Esophagus mucosa (tissue), 1 donor: ENCODE measurements at regions not wholly inside any gene's neighbourhood (a gene's known extent, or its start where the extent isn't known, plus 50 kb on each side); places are given as distances from the start of the nearest gene placed in this dataset.

Source experiments
- ATAC-seq: fragments of 200-7000 bp; cut with Tn5 transposase; one replicate; pipeline ENCODE4 v1.9.1; 2020
- donor health status: DM: yes; HTN: yes; CAD: no.

GRCh38 chr5:93055561-93055960 lies 525.5 kb downstream of the NR2F1-AS1 start:
- ATAC-seq, result no peak

DNA sequence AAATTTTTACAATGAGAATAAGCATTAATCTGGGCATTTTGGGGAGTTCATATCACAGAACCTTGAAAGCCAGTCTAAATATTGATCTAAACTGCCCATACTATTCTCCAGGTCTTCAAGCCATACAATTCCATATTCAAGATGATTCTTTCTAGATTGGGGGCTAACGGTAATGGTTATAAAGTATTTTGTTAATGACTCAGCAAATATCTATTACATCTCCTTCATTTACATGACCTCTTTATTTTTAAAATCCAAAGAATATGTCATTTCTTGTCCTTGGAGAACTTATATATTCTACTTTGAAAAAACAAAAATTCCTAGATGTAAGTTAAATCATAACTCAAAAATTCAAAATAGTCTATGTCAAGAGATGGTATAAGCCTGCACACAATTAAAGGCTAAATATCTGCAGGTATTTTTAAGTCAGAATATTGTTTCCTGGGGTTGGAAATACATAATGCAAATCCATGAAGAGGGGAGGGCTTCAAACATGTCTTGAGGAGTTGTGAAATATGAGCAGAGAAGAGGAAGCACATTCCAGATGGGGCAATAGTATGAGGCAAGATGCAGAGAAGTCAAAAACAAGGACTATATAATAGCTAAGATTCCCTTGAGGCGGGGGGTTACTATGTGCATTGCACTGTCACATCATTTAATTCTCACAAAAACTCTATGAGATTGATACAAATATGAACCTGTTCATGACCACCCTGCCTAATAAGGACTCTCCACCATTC lies 526.4 kb downstream of the NR2F1-AS1 start:
- no peak for ATAC-seq

GRCh38 chr5:93053825-93054224 lies 527.2 kb downstream of the NR2F1-AS1 start:
- no peak for ATAC-seq

DNA sequence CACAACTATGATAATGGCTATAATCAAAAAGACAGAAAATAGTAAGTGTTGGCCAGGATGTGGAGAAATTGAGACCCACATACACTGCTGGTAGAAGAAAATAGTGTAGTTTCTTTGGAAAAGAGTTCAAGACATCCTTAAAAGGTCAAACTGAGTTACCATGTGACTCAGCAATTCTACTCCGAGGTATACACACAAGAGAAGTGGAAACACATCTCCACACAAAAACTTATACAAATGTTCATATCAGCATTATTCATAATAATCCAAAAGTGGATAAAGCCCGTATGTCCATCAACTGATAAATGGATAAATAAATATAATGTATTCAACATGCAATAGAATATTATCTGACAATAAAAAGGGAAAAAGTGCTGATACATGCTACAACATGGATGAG lies 532.2 kb downstream of the NR2F1-AS1 start:
- ATAC-seq, result no peak

DNA sequence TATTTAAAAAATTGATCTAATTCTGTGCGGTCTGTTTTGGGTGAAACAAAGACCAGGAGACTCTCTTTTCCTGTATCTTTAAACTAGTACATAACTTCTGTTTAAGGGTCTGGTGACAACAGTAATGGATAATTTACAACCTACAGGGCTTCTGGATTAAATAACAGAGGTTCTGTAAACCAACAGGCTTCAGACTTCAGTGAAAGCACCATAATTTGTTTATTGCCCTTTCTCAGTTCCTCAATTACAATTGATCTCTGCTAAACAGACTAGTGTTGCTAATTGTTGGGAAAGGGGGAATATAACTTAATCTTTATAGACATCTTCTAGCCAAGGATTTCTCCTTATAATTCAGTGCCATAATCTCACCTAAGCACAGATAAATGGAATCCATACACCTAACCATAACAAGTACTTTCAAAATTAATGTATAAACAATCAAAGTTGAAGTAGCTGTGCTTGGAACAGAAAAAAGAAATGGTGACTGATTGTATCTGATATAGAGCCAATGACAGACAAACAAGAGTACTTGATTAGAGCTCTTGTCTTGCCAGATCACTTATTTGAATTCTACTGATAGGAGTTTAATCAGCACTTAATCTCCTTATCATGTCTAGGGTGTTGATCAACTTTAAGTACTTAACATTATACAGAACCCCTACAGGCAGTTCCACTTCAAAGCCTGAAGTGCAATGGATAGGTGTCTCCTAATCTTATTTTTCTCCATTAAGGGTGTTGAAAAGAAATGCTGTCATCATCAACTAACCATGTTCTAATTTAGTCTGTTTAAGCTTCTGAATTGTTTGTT lies 536.0 kb downstream of the NR2F1-AS1 start:
- no peak for ATAC-seq

DNA sequence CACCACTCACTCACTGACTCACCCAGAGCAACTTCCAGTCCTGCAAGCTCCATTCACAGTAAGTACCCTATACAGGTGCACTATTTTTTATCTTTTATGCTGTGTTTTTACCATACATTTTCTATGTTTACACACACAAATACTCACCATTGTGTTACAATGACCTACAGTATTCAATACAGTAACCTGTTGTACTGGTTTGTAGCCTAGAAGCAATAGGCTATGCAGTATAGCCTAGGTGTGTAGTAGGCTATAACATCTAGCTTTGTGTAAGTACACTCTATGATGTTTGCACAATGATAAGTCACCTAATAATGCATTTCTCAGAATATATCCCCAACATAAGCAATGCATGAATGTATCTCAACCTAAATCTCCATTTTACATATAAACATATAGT lies 541.1 kb downstream of the NR2F1-AS1 start:
- peak; percentile 77 for ATAC-seq

- ATAC-seq, result no peak
Observed at GRCh38 chr5:93034621-93035590, 546.1 kb downstream of the NR2F1-AS1 start.

- ATAC-seq, result no peak
Observed at GRCh38 chr5:93022796-93023447, 558.1 kb downstream of the NR2F1-AS1 start.

DNA sequence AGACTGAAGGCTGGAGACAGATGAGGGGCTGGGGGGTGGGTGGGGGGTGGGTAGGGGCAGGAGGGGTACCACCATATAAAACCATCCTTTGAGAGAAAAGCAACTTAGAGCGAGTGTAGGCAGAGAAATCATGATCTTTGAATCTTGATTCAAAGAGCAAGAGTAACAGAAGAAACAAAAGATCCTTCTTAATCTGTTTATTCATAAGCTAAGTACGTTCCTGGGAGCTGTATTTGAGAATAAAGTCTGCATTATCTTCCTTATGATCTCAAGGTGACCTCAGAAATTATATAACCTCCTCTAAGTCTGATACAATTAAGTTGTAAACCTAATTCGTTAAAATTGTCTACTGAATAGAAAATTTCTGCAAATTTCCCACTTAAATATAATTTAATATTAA lies 558.8 kb downstream of the NR2F1-AS1 start:
- ATAC-seq, result no peak

GRCh38 chr5:93019896-93020295 lies 561.1 kb downstream of the NR2F1-AS1 start:
- no peak for ATAC-seq

DNA sequence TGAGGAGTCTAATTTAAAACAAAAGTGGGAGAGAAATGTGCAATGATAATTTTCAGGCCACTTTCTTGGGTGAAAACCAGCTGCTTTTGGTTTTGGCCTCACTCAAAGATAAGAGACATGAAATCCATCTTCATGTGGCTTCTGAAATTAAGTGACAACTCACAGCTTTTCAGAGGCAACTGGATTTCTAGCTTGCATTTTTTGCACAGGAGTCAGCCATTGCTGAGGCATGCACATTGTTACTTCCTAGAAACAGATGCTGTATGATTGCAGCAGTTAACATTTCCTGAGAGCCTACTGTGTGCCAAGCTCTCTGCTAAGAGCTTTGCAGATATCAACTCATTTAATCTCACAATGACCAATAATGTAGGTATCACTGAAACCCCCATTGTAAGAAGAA lies 562.6 kb downstream of the NR2F1-AS1 start:
- ATAC-seq, result no peak

DNA sequence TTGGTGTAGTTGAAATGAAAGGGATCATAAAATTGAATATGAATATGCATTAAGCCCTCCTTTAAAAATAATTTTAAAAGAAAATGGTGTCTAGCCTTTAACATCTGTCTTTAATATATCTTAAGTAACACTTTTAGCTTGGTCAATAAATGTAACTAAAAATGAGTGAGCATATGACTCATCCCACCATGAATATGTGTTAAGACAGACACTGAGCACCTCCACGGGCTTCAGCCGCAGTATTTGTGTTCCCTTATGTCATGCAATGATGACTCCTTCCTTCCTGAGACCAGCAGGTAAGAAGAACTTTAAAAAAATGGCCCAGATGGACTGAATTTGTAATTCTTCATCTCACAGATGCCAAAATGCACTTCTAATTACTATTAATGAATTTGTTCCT lies 563.2 kb downstream of the NR2F1-AS1 start:
- ATAC-seq, result peak; percentile 52

DNA sequence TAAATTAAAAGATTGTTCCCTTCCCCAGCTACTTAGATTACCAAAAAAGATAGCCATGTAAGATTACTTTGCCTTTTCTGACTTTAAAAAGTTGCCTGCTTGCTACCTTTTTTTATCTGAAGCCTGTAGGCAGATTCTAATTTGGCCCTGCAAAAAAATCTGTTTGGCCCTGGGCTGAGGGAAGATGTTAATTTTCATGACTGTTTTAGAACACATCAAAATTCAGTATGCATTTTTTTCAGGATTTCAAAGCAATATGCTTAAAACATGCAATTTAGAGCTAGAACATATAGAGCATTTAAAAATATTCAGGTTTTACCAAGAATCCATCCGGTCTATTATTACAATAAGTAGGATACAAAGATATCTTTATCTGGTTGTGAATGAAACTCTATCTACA lies 563.6 kb downstream of the NR2F1-AS1 start:
- no peak for ATAC-seq

- no peak for ATAC-seq
Observed at GRCh38 chr5:93010616-93011015, 570.4 kb downstream of the NR2F1-AS1 start.

GRCh38 chr5:93010037-93010436 lies 571.0 kb downstream of the NR2F1-AS1 start:
- no peak for ATAC-seq

DNA sequence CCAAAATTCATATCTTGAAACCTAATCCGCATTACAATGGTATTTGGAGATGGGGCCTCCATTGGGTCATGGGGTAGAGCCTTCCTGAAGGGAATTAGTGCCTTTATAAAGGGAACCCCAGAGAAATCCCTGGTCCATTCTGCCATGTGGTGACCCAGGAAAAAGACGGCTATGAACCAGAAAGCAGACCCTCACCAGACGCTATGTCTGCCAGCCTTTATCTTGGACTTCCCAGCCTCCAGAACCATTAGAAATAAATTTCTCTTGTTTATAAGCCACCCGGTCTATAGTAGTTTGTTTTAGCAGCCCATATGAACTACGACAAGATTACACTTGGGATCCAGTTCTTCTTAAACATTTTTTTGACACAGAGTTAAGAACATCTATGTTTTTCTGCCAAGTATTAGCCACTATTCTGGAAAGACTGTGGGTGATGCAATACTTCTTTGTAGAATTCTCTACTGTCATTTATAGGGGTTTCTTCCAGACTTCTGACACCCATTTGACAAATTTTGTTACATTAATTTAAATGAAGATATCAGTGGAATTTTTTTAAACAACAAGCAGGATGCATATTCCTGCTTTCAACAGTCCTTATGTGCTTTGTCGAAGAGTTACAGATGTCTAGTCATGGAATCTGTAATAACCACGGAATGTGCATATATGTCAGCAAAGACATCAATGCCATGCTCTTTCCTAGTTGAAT lies 572.4 kb downstream of the NR2F1-AS1 start:
- ATAC-seq, result no peak

DNA sequence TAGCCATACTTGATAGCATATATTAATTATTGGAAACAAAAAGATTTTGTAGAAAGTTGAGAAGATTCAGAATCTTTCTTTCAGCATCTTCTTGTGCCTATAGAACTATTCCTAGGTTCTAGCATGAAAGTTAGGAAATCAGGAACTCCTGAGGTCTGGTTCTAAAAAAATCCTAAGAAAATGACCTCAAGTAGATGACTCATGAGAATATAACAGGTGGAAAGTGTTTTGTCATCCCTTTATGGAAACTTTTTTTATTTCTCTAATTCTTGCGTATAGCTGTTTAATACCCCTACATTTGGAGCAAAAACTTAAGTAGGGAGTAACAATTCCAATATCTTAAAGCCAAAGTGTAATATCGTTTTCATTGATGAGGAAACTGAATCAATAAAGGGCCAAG lies 574.1 kb downstream of the NR2F1-AS1 start:
- no peak for ATAC-seq

GRCh38 chr5:92998456-92998855 lies 582.6 kb downstream of the NR2F1-AS1 start:
- no peak for ATAC-seq

DNA sequence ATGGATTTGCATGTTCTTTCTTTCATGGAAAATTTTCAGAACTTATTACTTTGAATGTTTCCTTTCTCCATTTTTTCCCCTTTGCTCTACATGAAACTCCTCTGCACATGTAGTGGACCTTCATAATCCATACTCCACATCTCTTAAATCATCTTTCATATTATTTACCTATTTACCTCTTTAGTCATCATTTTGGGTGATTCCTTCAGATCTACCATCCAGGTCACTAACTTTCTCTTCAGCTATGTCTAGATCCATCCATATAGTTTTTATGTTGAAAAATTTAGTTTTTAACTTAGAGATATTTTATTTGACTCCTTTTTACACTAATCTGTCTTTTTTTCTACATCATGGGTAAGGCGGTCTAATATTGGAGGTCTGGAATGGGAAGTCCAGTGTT lies 586.6 kb downstream of the NR2F1-AS1 start:
- ATAC-seq, result no peak

DNA sequence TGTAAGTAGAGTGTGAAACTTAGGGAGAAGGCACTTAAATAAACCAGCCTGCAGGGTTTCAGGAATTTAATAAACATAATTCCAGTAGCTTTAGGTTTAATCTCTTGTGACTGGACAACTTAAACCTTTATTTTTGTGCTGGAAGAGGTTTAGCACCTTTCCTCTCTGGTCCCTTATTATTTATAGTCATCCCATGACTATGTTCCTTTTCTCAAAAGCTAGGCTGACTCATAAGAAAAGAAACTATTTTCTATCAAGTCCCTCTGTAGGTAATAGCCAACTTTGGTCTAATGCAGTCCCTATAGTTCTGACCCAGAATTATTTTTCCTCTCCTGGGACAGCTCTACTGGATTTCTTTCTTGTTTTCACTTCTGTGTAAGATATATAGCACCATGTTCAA lies 588.9 kb downstream of the NR2F1-AS1 start:
- no peak for ATAC-seq

GRCh38 chr5:92991581-92992067 lies 589.4 kb downstream of the NR2F1-AS1 start:
- no peak for ATAC-seq

DNA sequence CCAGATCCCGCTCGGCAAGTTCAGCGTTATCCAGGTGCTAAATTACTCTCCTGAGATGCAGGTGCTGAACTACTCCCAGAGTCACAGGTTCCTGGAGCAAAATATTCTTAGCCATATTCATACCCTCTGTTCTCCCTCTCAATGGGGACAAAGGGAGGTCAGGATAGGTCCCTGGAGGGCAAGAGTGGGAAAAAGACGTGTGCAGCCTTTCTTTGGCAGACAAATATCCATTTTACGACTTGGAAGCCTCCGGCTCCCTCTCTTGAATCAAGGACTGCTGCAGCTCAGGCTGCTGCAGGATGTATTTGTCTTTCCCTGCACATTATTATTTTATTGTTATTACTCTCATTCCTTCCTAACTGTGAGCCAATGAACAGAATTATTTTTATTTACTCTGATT lies 590.2 kb downstream of the NR2F1-AS1 start:
- ATAC-seq, result no peak
